ENCODE measurements at regions not wholly inside any gene's neighbourhood (a gene's known extent, or its start where the extent isn't known, plus 50 kb on each side); places are given as distances from the start of the nearest gene placed in this dataset.

- TF ChIP-seq CTCF (IDR thresholded peaks at IDR 0.05) (no peak), POLR2A (IDR thresholded peaks at IDR 0.05) (no peak), POLR2AphosphoS5 (IDR thresholded peaks at IDR 0.05) (no peak), EP300 (IDR thresholded peaks at IDR 0.05; ENCODE audit: low read depth) (no peak)
These were observed 124.8 kb upstream of the USP9Y start for GRCh38 chrY:12576278-12576677.

All from transverse colon (tissue), 4 donors.